ENCODE measurements at regions not wholly inside any gene's neighbourhood (a gene's known extent, or its start where the extent isn't known, plus 50 kb on each side); places are given as distances from the start of the nearest gene placed in this dataset.

DNA sequence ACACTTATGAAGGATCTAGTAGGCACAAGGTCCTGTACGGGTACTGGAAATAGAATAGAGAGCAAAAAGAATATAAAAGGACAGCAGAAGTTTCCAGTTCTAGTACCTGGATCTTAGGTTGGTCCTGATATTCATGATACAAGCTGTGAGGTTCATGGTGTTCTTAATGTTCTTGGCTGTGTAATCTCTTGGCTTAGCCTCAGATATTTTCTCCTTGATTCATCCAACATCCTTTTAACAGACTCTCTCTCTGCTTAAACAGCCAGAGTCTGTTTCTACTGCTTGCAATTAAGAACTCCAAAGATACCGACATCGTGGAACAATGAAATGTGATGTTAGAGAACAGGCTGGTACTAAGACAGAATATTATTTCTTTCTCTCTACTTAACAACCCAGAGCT lies 49.9 kb downstream of the CNTN3 start:
- TF ChIP-seq CTCF (IDR thresholded peaks at IDR 0.05) (no peak), POLR2A (IDR thresholded peaks at IDR 0.05) (no peak), POLR2AphosphoS5 (IDR thresholded peaks at IDR 0.05; ENCODE audit: insufficient read depth in 1 of 2, low read depth in 1 of 2) (no peak)

All from vagina (tissue), 2 donors.